HepG2 (cell line): ENCODE measurements at regions not wholly inside any gene's neighbourhood (a gene's known extent, or its start where the extent isn't known, plus 50 kb on each side); places are given as distances from the start of the nearest gene placed in this dataset.

ENCODE experiments used
- ATF1 ChIP-seq: IDR thresholded peaks from 2 replicates; pipeline ENCODE4 v1.6.1; 2016; ENCODE audit warnings: mild to moderate bottlenecking, control low read depth
- ATF7 ChIP-seq, 2 experiments: fragments of 450-650 bp in 1 of 2; sonication (generic) in 1 of 2; formaldehyde crosslinking in 1 of 2; IDR thresholded peaks; 2 replicates each; pipeline versions ENCODE4 v1.4.0 to v1.6.1; 2016 to 2020; ENCODE audit warnings: antibody characterized with exemption in 1 of 2, mild to moderate bottlenecking in 1 of 2, missing genetic modification reagents in 1 of 2
- EEA1 ChIP-seq: sonication (generic); formaldehyde crosslinking; IDR thresholded peaks from 2 replicates; pipeline ENCODE4 v1.5.1; 2020; ENCODE audit warnings: mild to moderate bottlenecking, missing genetic modification reagents, borderline replicate concordance
- KLF15 ChIP-seq: sonication (generic); formaldehyde crosslinking; IDR thresholded peaks from 2 replicates; pipeline ENCODE4 v1.8.1; 2023; ENCODE audit warnings: borderline replicate concordance, mild to moderate bottlenecking, inconsistent platforms, missing genetic modification reagents, mixed read lengths
- MAFG ChIP-seq: sonication (generic); formaldehyde crosslinking; IDR thresholded peaks from 2 replicates; pipeline ENCODE4 v1.5.1; 2020; ENCODE audit warnings: mild to moderate bottlenecking, missing genetic modification reagents
- NCOA1 ChIP-seq: sonication (generic); formaldehyde crosslinking; IDR thresholded peaks from 2 replicates; pipeline ENCODE4 v1.9.0; 2021; ENCODE audit warnings: missing genetic modification reagents
- POLR2A ChIP-seq, 2 experiments: IDR thresholded peaks; 2 replicates each; pipeline ENCODE4 v1.6.1; 2011; ENCODE audit warnings: low read depth in 2 of 2, low read length in 2 of 2, mild to moderate bottlenecking in 1 of 2, moderate library complexity in 1 of 2; ENCODE audit not compliant: insufficient read depth in 1 of 2
- RARA ChIP-seq: IDR thresholded peaks from 2 replicates; pipeline ENCODE4 v1.6.1; 2016; ENCODE audit warnings: missing genetic modification reagents, missing compliant biosample characterization
- RBM22 ChIP-seq: fragments of 200-400 bp; formaldehyde crosslinking; optimal IDR thresholded peaks from 2 replicates; pipeline ENCODE3; 2017; ENCODE audit warnings: mild to moderate bottlenecking, low read length, moderate library complexity
- YEATS2 ChIP-seq: sonication (generic); formaldehyde crosslinking; IDR thresholded peaks from 2 replicates; pipeline ENCODE4 v1.4.0; 2020; ENCODE audit warnings: missing genetic modification reagents, borderline replicate concordance
- ZC3H4 ChIP-seq: sonication (generic); formaldehyde crosslinking; IDR thresholded peaks from 2 replicates; pipeline ENCODE4 v1.4.0; 2020; ENCODE audit warnings: missing genetic modification reagents, borderline replicate concordance
- ZNF331 ChIP-seq: sonication (generic); formaldehyde crosslinking; IDR thresholded peaks from 2 replicates; pipeline ENCODE4 v1.4.0; 2020; ENCODE audit warnings: missing genetic modification reagents
- ZNF569 ChIP-seq: sonication (generic); formaldehyde crosslinking; IDR thresholded peaks from 2 replicates; pipeline ENCODE4 v1.5.0; 2020; ENCODE audit warnings: mild to moderate bottlenecking, missing genetic modification reagents, moderate library complexity, borderline replicate concordance
- ZNF616 ChIP-seq: sonication (generic); formaldehyde crosslinking; IDR thresholded peaks from 2 replicates; pipeline ENCODE4 v1.5.0; 2020; ENCODE audit warnings: low read depth, mild to moderate bottlenecking, missing genetic modification reagents
- ZNF747 ChIP-seq: sonication (generic); formaldehyde crosslinking; IDR thresholded peaks from 2 replicates; pipeline ENCODE4 v1.8.1; 2023; ENCODE audit warnings: missing genetic modification reagents, mild to moderate bottlenecking, borderline replicate concordance
- TF ChIP-seq, protein P1 (sequence below): sonication (generic); formaldehyde crosslinking; IDR thresholded peaks from 2 replicates; pipeline ENCODE4 v1.4.0; 2020; ENCODE audit warnings: missing genetic modification reagents, borderline replicate concordance
- TF ChIP-seq, protein P2 (sequence below): sonication (generic); formaldehyde crosslinking; IDR thresholded peaks from 2 replicates; pipeline ENCODE4 v1.4.0; 2020; ENCODE audit warnings: mild to moderate bottlenecking, missing genetic modification reagents, borderline replicate concordance
- TF ChIP-seq, protein P3 (sequence below): sonication (generic); formaldehyde crosslinking; IDR thresholded peaks from 2 replicates; pipeline ENCODE4 v1.4.0; 2020; ENCODE audit warnings: missing genetic modification reagents; ENCODE audit errors: not compliant biosample characterization
- TF ChIP-seq, protein P4 (sequence below): sonication (generic); formaldehyde crosslinking; IDR thresholded peaks from 2 replicates; pipeline ENCODE4 v1.9.0; 2021; ENCODE audit warnings: missing genetic modification reagents, borderline replicate concordance
- TF ChIP-seq, protein P5 (sequence below): sonication (generic); formaldehyde crosslinking; IDR thresholded peaks from 2 replicates; pipeline ENCODE4 v1.4.0; 2020; ENCODE audit warnings: mild to moderate bottlenecking, missing genetic modification reagents

DNA sequence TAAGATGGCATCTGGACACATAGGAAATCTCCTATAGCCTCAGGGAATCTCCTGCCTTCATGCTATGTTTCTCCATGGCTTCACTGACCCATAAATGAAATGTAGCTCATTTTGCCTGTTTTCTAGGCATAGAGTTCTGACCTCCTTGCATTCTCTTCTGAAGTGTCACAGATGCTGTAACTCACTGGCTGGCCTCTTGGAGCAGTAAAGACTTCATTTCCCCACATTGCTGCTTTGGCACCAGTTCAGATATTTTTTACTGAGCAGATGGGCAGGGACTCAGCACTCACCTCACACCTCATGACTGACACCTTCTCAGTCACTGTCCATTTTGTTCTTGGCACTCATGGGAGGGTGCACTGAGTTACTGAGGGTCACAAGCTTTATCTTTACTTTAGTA lies 286.7 kb upstream of the TGFBR2 start (continued):
- TF ChIP-seq ZNF616 (no peak), ZNF569 (CRISPR knock-in tag) (no peak), ZNF331 (CRISPR knock-in tag) (peak; percentile 57; the same call in 1 of the 2 replicates), ATF7 (IDR thresholded peaks at IDR 0.05) (no peak), ATF7 (CRISPR knock-in tag; IDR thresholded peaks at IDR 0.05) (no peak), ATF1 (no peak), YEATS2 (CRISPR knock-in tag) (peak; percentile 39; the same call in 1 of the 2 replicates), NCOA1 (no peak), ZC3H4 (CRISPR knock-in tag) (no peak), RARA (CRISPR knock-in tag) (peak; percentile 36; the same call in 1 of the 2 replicates), POLR2A (IDR thresholded peaks at IDR 0.05; ENCODE audit: insufficient read depth in 1 of 2, low read depth in 2 of 2, low read length in 2 of 2) (no peak), EEA1 (CRISPR knock-in tag) (no peak), ZNF747 (CRISPR knock-in tag) (no peak), KLF15 (CRISPR knock-in tag) (no peak), RBM22 (no peak), MAFG (CRISPR knock-in tag) (no peak)
- TF ChIP-seq, protein P1, sequence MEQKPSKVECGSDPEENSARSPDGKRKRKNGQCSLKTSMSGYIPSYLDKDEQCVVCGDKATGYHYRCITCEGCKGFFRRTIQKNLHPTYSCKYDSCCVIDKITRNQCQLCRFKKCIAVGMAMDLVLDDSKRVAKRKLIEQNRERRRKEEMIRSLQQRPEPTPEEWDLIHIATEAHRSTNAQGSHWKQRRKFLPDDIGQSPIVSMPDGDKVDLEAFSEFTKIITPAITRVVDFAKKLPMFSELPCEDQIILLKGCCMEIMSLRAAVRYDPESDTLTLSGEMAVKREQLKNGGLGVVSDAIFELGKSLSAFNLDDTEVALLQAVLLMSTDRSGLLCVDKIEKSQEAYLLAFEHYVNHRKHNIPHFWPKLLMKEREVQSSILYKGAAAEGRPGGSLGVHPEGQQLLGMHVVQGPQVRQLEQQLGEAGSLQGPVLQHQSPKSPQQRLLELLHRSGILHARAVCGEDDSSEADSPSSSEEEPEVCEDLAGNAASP (CRISPR knock-in tag): no peak
- TF ChIP-seq, protein P2, sequence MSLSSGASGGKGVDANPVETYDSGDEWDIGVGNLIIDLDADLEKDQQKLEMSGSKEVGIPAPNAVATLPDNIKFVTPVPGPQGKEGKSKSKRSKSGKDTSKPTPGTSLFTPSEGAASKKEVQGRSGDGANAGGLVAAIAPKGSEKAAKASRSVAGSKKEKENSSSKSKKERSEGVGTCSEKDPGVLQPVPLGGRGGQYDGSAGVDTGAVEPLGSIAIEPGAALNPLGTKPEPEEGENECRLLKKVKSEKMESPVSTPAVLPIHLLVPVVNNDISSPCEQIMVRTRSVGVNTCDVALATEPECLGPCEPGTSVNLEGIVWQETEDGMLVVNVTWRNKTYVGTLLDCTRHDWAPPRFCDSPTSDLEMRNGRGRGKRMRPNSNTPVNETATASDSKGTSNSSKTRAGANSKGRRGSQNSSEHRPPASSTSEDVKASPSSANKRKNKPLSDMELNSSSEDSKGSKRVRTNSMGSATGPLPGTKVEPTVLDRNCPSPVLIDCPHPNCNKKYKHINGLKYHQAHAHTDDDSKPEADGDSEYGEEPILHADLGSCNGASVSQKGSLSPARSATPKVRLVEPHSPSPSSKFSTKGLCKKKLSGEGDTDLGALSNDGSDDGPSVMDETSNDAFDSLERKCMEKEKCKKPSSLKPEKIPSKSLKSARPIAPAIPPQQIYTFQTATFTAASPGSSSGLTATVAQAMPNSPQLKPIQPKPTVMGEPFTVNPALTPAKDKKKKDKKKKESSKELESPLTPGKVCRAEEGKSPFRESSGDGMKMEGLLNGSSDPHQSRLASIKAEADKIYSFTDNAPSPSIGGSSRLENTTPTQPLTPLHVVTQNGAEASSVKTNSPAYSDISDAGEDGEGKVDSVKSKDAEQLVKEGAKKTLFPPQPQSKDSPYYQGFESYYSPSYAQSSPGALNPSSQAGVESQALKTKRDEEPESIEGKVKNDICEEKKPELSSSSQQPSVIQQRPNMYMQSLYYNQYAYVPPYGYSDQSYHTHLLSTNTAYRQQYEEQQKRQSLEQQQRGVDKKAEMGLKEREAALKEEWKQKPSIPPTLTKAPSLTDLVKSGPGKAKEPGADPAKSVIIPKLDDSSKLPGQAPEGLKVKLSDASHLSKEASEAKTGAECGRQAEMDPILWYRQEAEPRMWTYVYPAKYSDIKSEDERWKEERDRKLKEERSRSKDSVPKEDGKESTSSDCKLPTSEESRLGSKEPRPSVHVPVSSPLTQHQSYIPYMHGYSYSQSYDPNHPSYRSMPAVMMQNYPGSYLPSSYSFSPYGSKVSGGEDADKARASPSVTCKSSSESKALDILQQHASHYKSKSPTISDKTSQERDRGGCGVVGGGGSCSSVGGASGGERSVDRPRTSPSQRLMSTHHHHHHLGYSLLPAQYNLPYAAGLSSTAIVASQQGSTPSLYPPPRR (CRISPR knock-in tag): no peak
- TF ChIP-seq, protein P3, sequence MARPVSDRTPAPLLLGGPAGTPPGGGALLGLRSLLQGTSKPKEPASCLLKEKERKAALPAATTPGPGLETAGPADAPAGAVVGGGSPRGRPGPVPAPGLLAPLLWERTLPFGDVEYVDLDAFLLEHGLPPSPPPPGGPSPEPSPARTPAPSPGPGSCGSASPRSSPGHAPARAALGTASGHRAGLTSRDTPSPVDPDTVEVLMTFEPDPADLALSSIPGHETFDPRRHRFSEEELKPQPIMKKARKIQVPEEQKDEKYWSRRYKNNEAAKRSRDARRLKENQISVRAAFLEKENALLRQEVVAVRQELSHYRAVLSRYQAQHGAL (CRISPR knock-in tag): no peak
- TF ChIP-seq, protein P4, sequence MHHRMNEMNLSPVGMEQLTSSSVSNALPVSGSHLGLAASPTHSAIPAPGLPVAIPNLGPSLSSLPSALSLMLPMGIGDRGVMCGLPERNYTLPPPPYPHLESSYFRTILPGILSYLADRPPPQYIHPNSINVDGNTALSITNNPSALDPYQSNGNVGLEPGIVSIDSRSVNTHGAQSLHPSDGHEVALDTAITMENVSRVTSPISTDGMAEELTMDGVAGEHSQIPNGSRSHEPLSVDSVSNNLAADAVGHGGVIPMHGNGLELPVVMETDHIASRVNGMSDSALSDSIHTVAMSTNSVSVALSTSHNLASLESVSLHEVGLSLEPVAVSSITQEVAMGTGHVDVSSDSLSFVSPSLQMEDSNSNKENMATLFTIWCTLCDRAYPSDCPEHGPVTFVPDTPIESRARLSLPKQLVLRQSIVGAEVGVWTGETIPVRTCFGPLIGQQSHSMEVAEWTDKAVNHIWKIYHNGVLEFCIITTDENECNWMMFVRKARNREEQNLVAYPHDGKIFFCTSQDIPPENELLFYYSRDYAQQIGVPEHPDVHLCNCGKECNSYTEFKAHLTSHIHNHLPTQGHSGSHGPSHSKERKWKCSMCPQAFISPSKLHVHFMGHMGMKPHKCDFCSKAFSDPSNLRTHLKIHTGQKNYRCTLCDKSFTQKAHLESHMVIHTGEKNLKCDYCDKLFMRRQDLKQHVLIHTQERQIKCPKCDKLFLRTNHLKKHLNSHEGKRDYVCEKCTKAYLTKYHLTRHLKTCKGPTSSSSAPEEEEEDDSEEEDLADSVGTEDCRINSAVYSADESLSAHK (CRISPR knock-in tag): no peak
- TF ChIP-seq, protein P5, sequence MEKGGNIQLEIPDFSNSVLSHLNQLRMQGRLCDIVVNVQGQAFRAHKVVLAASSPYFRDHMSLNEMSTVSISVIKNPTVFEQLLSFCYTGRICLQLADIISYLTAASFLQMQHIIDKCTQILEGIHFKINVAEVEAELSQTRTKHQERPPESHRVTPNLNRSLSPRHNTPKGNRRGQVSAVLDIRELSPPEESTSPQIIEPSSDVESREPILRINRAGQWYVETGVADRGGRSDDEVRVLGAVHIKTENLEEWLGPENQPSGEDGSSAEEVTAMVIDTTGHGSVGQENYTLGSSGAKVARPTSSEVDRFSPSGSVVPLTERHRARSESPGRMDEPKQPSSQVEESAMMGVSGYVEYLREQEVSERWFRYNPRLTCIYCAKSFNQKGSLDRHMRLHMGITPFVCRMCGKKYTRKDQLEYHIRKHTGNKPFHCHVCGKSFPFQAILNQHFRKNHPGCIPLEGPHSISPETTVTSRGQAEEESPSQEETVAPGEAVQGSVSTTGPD (CRISPR knock-in tag): no peak
